ENCODE measurements at regions not wholly inside any gene's neighbourhood (a gene's known extent, or its start where the extent isn't known, plus 50 kb on each side); places are given as distances from the start of the nearest gene placed in this dataset.

- Histone ChIP-seq H3K9me3 (ENCODE audit: low read length) (peaks cover 2% of the 10 kb centered on the region; the same call in 1 of the 2 replicates), H3K27ac (ENCODE audit: extremely low read length, insufficient read depth, low read length) (no peak overlapping the region), H2AFZ (ENCODE audit: low read length) (no peak overlapping the region), H3K4me2 (ENCODE audit: low read depth, low read length) (no peak overlapping the region), H3K9ac (ENCODE audit: insufficient read depth, low read depth, low read length) (no peak overlapping the region), H3K4me3 (replicated peaks in 1 of 3; ENCODE audit: insufficient read depth in 1 of 3, low read depth in 2 of 3, low read length in 3 of 3) (no peak overlapping the region), H3K36me3 (replicated peaks in 1 of 2; ENCODE audit: control insufficient read depth in 1 of 2, insufficient read depth in 2 of 2, low read length in 2 of 2) (no peaks in the 10 kb centered on the region), H3K79me2 (ENCODE audit: insufficient read depth, low read length) (no peaks in the 10 kb centered on the region), H3K27me3 (ENCODE audit: control insufficient read depth in 1 of 2, insufficient read depth in 2 of 2, low read length in 2 of 2) (peaks cover 2 to 14% of the 10 kb centered on the region in 2 experiments; a peak in 2 of 5 replicates), H3K4me1 (ENCODE audit: insufficient read depth, low read length) (peaks cover 13% of the 10 kb centered on the region), H4K20me1 (ENCODE audit: insufficient read depth, low read length) (no peaks in the 10 kb centered on the region)
- in situ Hi-C loops (cut with HindIII; ENCODE audit: extremely low pct_ligation_motif_present, low pct_unique_long_range_greater_than_20kb) (loop anchor here (10.0 to 25.0 kb wide), 2 partner anchors 291 to 699 kb away; no protein-coding TSS in a partner anchor), intact Hi-C loops (cut with micrococcal nuclease; ENCODE audit: unreplicated experiment) (no loop called here)
- CTCF ChIA-PET (ENCODE audit: low intra/inter-chr PET ratio, low total read pairs), result interaction anchor here (1.9 kb wide), 1 partner anchor 293 kb away, joined by 6 read pairs; no protein-coding TSS in a partner anchor
- peak; percentile 8 for DNase-seq (ENCODE audit: low spot score)
- BruUV-seq (replicated peaks), result no TSS peak
- 26% methylated on average over 38 of the region's 45 CpGs for WGBS (ENCODE audit: low lambda C conversion rate)
- no peak for FAIRE-seq
- POLR2A ChIA-PET, result no interaction called here
- peak; percentile 75 for ATAC-seq
- TF ChIP-seq ZBTB8A (CRISPR knock-in tag; IDR thresholded peaks at IDR 0.05; ENCODE audit: borderline replicate concordance, low read depth) (no peak), ZNF691 (CRISPR knock-in tag; IDR thresholded peaks at IDR 0.05; ENCODE audit: borderline replicate concordance, low read depth) (no peak), RCOR2 (CRISPR knock-in tag; IDR thresholded peaks at IDR 0.05) (no peak), FOSL1 (CRISPR knock-in tag; IDR thresholded peaks at IDR 0.05; ENCODE audit: borderline replicate concordance) (no peak), HNRNPK (IDR thresholded peaks at IDR 0.05; ENCODE audit: low read depth, low read length, poor library complexity, severe bottlenecking) (peak; percentile 94), CSRNP2 (CRISPR knock-in tag; conservative IDR thresholded peaks at IDR 0.05; ENCODE audit: low read depth) (no peak), MEF2D (CRISPR knock-in tag; IDR thresholded peaks at IDR 0.05) (no peak), MLXIP (CRISPR knock-in tag; IDR thresholded peaks at IDR 0.05; ENCODE audit: borderline replicate concordance) (no peak), ZSCAN12 (CRISPR knock-in tag; IDR thresholded peaks at IDR 0.05) (no peak), ZFP62 (CRISPR knock-in tag; IDR thresholded peaks at IDR 0.05) (no peak), RAD51 (IDR thresholded peaks at IDR 0.05; ENCODE audit: borderline replicate concordance) (no peak), MED8 (CRISPR knock-in tag; IDR thresholded peaks at IDR 0.05; ENCODE audit: insufficient replicate concordance) (no peak), REST (IDR thresholded peaks at IDR 0.05; ENCODE audit: borderline replicate concordance in 1 of 2, low read depth in 1 of 2, low read length in 2 of 2) (no peak)
These were observed 637.3 kb downstream of the MATN1 start for GRCh38 chr1:30085811-30086770.
